ENCODE measurements at regions not wholly inside any gene's neighbourhood (a gene's known extent, or its start where the extent isn't known, plus 50 kb on each side); places are given as distances from the start of the nearest gene placed in this dataset.

GRCh38 chr1:79131626-79132025 is 125.1 kb upstream of the ADGRL4 start:
- DNase-seq (ENCODE audit: low spot score): no peak
- no peaks in the 10 kb centered on the region for H3K27me3 ChIP-seq (ENCODE audit: control insufficient read depth in 4 of 4, insufficient read depth in 4 of 4, low read length in 3 of 4)
- no peaks in the 10 kb centered on the region for H3K36me3 ChIP-seq (ENCODE audit: control insufficient read depth in 4 of 4, insufficient read depth in 3 of 4, low read depth in 1 of 4, low read length in 3 of 4)
- H3K4me3 ChIP-seq (ENCODE audit: low read depth in 1 of 3, low read length in 3 of 3): no peak overlapping the region
- 52% methylated on average over 3 of the region's 3 CpGs for WGBS
- H3K27ac ChIP-seq (ENCODE audit: low read depth in 1 of 2, low read length in 2 of 2): no peak overlapping the region
- no peak overlapping the region for H3K9ac ChIP-seq (ENCODE audit: low read depth in 1 of 2, low read length in 2 of 2)
- no peaks in the 10 kb centered on the region for H3K4me1 ChIP-seq (ENCODE audit: control insufficient read depth in 4 of 4, insufficient read depth in 4 of 4, low read length in 3 of 4)
- TF ChIP-seq RAD21 (IDR thresholded peaks at IDR 0.05) (no peak), FOXA2 (IDR thresholded peaks at IDR 0.05) (no peak)
- no peaks in the 10 kb centered on the region for H3K9me3 ChIP-seq (ENCODE audit: control insufficient read depth in 4 of 4, low read length in 3 of 4)

- H3K36me3 ChIP-seq (ENCODE audit: control insufficient read depth in 4 of 4, insufficient read depth in 3 of 4, low read depth in 1 of 4, low read length in 3 of 4): no peaks in the 10 kb centered on the region
- DNase-seq (ENCODE audit: low spot score): no peak
- no peaks in the 10 kb centered on the region for H3K9me3 ChIP-seq (ENCODE audit: control insufficient read depth in 4 of 4, low read length in 3 of 4)
- no peak for TF ChIP-seq REST (IDR thresholded peaks at IDR 0.05)
- H3K9ac ChIP-seq (ENCODE audit: low read depth in 1 of 2, low read length in 2 of 2): no peak overlapping the region
- no peak overlapping the region for H3K4me3 ChIP-seq (ENCODE audit: low read depth in 1 of 3, low read length in 3 of 3)
- 55% methylated on average over 3 of the region's 3 CpGs for WGBS
- no peaks in the 10 kb centered on the region for H3K4me1 ChIP-seq (ENCODE audit: control insufficient read depth in 4 of 4, insufficient read depth in 4 of 4, low read length in 3 of 4)
- H3K27ac ChIP-seq (ENCODE audit: low read depth in 1 of 2, low read length in 2 of 2): no peak overlapping the region
- H3K27me3 ChIP-seq (ENCODE audit: control insufficient read depth in 4 of 4, insufficient read depth in 4 of 4, low read length in 3 of 4): no peaks in the 10 kb centered on the region
Observed at GRCh38 chr1:79129914-79130313, 123.4 kb upstream of the ADGRL4 start.

- DNase-seq (ENCODE audit: low spot score): no peak
- WGBS: 62% methylated on average over 3 of the region's 3 CpGs
- H3K9me3 ChIP-seq (ENCODE audit: control insufficient read depth in 4 of 4, low read length in 3 of 4): no peaks in the 10 kb centered on the region
- H3K4me3 ChIP-seq (ENCODE audit: low read depth in 1 of 3, low read length in 3 of 3): no peak overlapping the region
- H3K9ac ChIP-seq (ENCODE audit: low read depth in 1 of 2, low read length in 2 of 2): no peak overlapping the region
- no peaks in the 10 kb centered on the region for H3K27me3 ChIP-seq (ENCODE audit: control insufficient read depth in 4 of 4, insufficient read depth in 4 of 4, low read length in 3 of 4)
- no peak for TF ChIP-seq JUND (IDR thresholded peaks at IDR 0.05)
- no peak for TF ChIP-seq FOXA1 (IDR thresholded peaks at IDR 0.05)
- no peak for TF ChIP-seq ZBTB33 (IDR thresholded peaks at IDR 0.05)
- TF ChIP-seq HNF4G (IDR thresholded peaks at IDR 0.05): no peak
- TF ChIP-seq NR2F2 (IDR thresholded peaks at IDR 0.05): no peak
- no peak for TF ChIP-seq FOXA2 (IDR thresholded peaks at IDR 0.05)
- no peak for TF ChIP-seq ATF3 (IDR thresholded peaks at IDR 0.05)
- TF ChIP-seq REST (IDR thresholded peaks at IDR 0.05): no peak
- TF ChIP-seq TAF1 (conservative IDR thresholded peaks at IDR 0.05): no peak
- TF ChIP-seq RXRA (IDR thresholded peaks at IDR 0.05): no peak
- no peak for TF ChIP-seq MAX (IDR thresholded peaks at IDR 0.05)
- TF ChIP-seq SP1 (IDR thresholded peaks at IDR 0.05): no peak
- no peak for TF ChIP-seq GABPA (IDR thresholded peaks at IDR 0.05 in 1 of 2, conservative IDR thresholded peaks at IDR 0.05 in 1 of 2)
- TF ChIP-seq YY1 (IDR thresholded peaks at IDR 0.05): no peak
- no peak for TF ChIP-seq CTCF (IDR thresholded peaks at IDR 0.05; ENCODE audit: low read depth, low read length, missing input control)
- no peak for TF ChIP-seq HNF4A (conservative IDR thresholded peaks at IDR 0.05)
- TF ChIP-seq RAD21 (IDR thresholded peaks at IDR 0.05): no peak
- H3K4me1 ChIP-seq (ENCODE audit: control insufficient read depth in 4 of 4, insufficient read depth in 4 of 4, low read length in 3 of 4): no peaks in the 10 kb centered on the region
- H3K36me3 ChIP-seq (ENCODE audit: control insufficient read depth in 4 of 4, insufficient read depth in 3 of 4, low read depth in 1 of 4, low read length in 3 of 4): no peaks in the 10 kb centered on the region
- H3K27ac ChIP-seq (ENCODE audit: low read depth in 1 of 2, low read length in 2 of 2): no peak overlapping the region
Observed at GRCh38 chr1:79128722-79129121, 122.2 kb upstream of the ADGRL4 start.

Data from liver (tissue), 8 donors.